Hepatocyte (in vitro differentiated cells): ENCODE measurements at regions not wholly inside any gene's neighbourhood (a gene's known extent, or its start where the extent isn't known, plus 50 kb on each side); places are given as distances from the start of the nearest gene placed in this dataset.

Experiments
- CTCF ChIP-seq: fragments of 200-600 bp; sonication (generic); IDR thresholded peaks from 2 replicates; pipeline ENCODE4 v1.5.1; 2016; ENCODE audit warnings: antibody characterized with exemption, mild to moderate bottlenecking; ENCODE audit not compliant: poor library complexity
- EZH2 ChIP-seq: fragments of 200-600 bp; sonication (generic); IDR thresholded peaks from 2 replicates; pipeline ENCODE4 v1.6.1; 2016; ENCODE audit warnings: antibody characterized with exemption, mild to moderate bottlenecking, borderline replicate concordance
- EZH2phosphoT487 ChIP-seq: fragments of 200-600 bp; sonication (generic); IDR thresholded peaks from one replicate; pipeline ENCODE4 v1.6.1; 2018; ENCODE audit warnings: antibody characterized with exemption, mild to moderate bottlenecking, low read depth, moderate library complexity; ENCODE audit not compliant: unreplicated experiment, severe bottlenecking

GRCh38 chr10:130905921-130906320 is 405.6 kb downstream of the TCERG1L start:
- TF ChIP-seq CTCF (no peak), EZH2 (no peak), EZH2phosphoT487 (no peak)
